GM12892 (cell line): ENCODE measurements at regions not wholly inside any gene's neighbourhood (a gene's known extent, or its start where the extent isn't known, plus 50 kb on each side); places are given as distances from the start of the nearest gene placed in this dataset.

ENCODE experiments used
- POLR2A ChIP-seq: IDR thresholded peaks from 2 replicates; pipeline ENCODE4 v1.6.1; 2011; ENCODE audit warnings: low read depth, low read length, control low read depth
- POLR2AphosphoS5 ChIP-seq: IDR thresholded peaks from 2 replicates; pipeline ENCODE4 v1.6.1; 2011; ENCODE audit warnings: low read depth, low read length, control low read depth

GRCh38 chr6:135665935-135666334 is 168.4 kb upstream of the AHI1 start:
- TF ChIP-seq POLR2A = no peak
- no peak for TF ChIP-seq POLR2AphosphoS5
